ENCODE measurements at regions not wholly inside any gene's neighbourhood (a gene's known extent, or its start where the extent isn't known, plus 50 kb on each side); places are given as distances from the start of the nearest gene placed in this dataset.

DNA sequence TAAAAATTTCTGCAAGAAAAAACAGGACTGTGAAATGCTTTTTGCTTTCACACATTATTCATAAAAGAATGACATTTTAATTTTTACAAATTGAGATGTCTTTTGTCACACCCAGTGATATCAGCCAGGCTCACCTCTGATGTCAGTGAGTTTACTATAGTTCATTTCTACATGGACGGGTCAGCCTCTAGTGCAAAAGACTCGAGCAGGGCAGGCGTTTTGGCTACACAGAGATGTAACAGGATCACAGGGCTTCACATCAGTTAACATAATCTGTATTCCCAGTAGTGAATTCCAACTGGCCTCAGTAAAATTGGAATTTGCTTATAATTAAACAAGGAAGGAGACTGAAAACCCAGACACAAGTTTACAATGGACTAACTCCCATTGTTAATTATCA, 275.6 kb upstream of the ZSWIM2 start:
- no CpG with 5 or more reads among the region's 3 CpGs for WGBS (ENCODE audit: extremely low coverage, insufficient coverage, insufficient read length)
- Histone ChIP-seq H4K12ac (ENCODE audit: low read depth, low read length) (no peak overlapping the region), H3K36me3 (ENCODE audit: control insufficient read depth in 1 of 2, insufficient read depth in 2 of 2, low read length in 2 of 2) (no peaks in the 10 kb centered on the region), H3K18ac (ENCODE audit: low read length) (no peak overlapping the region), H2BK120ac (ENCODE audit: insufficient read depth, low read length, poor library complexity) (no peak overlapping the region), H3K27me3 (ENCODE audit: insufficient read depth, low read length) (no peaks in the 10 kb centered on the region), H3K79me2 (ENCODE audit: control insufficient read depth, insufficient read depth, low read length, poor library complexity) (no peaks in the 10 kb centered on the region), H2AFZ (ENCODE audit: insufficient read depth, low read length, poor library complexity) (no peak overlapping the region), H3K4ac (ENCODE audit: low read depth, low read length) (no peak overlapping the region), H2AK5ac (ENCODE audit: low read length) (no peak overlapping the region), H3K79me1 (ENCODE audit: low read length) (no peaks in the 10 kb centered on the region), H3K4me3 (ENCODE audit: low read depth, low read length) (no peak overlapping the region), H3K9ac (ENCODE audit: low read length) (no peak overlapping the region), H3K14ac (ENCODE audit: low read length) (no peak overlapping the region), H4K8ac (ENCODE audit: low read depth, low read length) (no peak overlapping the region), H2BK12ac (ENCODE audit: low read length) (no peak overlapping the region), H4K91ac (ENCODE audit: low read depth, low read length) (no peak overlapping the region), H3K23ac (ENCODE audit: low read length) (no peak overlapping the region), H3K27ac (ENCODE audit: low read depth, low read length) (no peak overlapping the region), H3K4me1 (ENCODE audit: control insufficient read depth in 1 of 2, insufficient read depth in 2 of 2, low read length in 2 of 2) (no peaks in the 10 kb centered on the region), H3K9me3 (ENCODE audit: insufficient read depth, low read depth, low read length) (no peaks in the 10 kb centered on the region), H3K4me2 (ENCODE audit: low read length) (no peak overlapping the region), H2BK5ac (ENCODE audit: low read depth, low read length, poor library complexity) (no peak overlapping the region)
- no peak for DNase-seq

DNA sequence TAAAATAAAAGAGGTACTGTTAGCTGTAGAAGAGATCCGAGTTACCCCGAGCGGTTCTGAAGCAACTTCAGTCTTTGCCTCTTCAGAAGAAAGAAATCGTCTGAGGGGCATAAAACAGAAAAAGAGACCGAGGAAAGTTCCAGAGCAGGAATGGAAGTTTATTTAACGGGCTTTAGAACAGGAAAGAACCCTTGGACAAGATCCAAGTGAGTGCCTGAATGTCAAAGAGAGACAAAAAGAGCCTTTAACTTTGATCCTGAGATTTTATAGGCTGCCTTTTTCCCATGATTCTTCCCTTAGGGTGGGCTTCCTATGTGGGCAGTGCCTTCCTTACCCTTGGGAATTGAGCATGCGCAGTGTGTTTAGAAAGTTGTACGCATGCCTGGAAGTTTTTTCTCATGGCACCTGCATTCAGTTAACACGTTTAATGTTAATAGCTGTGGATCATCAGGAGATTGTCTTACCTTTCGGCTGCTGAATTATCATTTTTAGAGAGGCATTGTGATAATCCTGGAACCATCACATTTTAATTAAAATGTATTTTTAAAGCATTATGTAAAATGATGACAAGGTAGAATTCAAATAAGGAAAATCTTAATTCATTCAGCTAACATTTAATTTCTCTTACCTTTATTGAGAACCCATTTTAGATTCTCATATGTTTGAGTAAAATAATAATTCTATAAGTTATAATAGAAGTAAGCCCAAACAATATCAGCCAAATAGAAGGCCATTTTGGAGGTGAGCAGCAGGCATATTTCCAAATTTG, 269.5 kb upstream of the ZSWIM2 start:
- Histone ChIP-seq H2BK120ac (ENCODE audit: insufficient read depth, low read length, poor library complexity) (no peak overlapping the region), H4K91ac (ENCODE audit: low read depth, low read length) (no peak overlapping the region), H3K79me2 (ENCODE audit: control insufficient read depth, insufficient read depth, low read length, poor library complexity) (no peaks in the 10 kb centered on the region), H4K8ac (ENCODE audit: low read depth, low read length) (no peak overlapping the region), H3K23ac (ENCODE audit: low read length) (no peak overlapping the region), H3K36me3 (ENCODE audit: control insufficient read depth in 1 of 2, insufficient read depth in 2 of 2, low read length in 2 of 2) (no peaks in the 10 kb centered on the region), H3K14ac (ENCODE audit: low read length) (no peak overlapping the region), H4K12ac (ENCODE audit: low read depth, low read length) (no peak overlapping the region), H2AFZ (ENCODE audit: insufficient read depth, low read length, poor library complexity) (no peak overlapping the region), H2BK12ac (ENCODE audit: low read length) (no peak overlapping the region), H3K27ac (ENCODE audit: low read depth, low read length) (no peak overlapping the region), H3K18ac (ENCODE audit: low read length) (no peak overlapping the region), H3K79me1 (ENCODE audit: low read length) (no peaks in the 10 kb centered on the region), H3K9ac (ENCODE audit: low read length) (no peak overlapping the region), H3K4me2 (ENCODE audit: low read length) (no peak overlapping the region), H3K4me1 (ENCODE audit: control insufficient read depth in 1 of 2, insufficient read depth in 2 of 2, low read length in 2 of 2) (no peaks in the 10 kb centered on the region), H3K9me3 (ENCODE audit: insufficient read depth, low read depth, low read length) (no peaks in the 10 kb centered on the region), H2BK5ac (ENCODE audit: low read depth, low read length, poor library complexity) (no peak overlapping the region), H3K4me3 (ENCODE audit: low read depth, low read length) (no peak overlapping the region), H3K4ac (ENCODE audit: low read depth, low read length) (no peak overlapping the region), H2AK5ac (ENCODE audit: low read length) (no peak overlapping the region), H3K27me3 (ENCODE audit: insufficient read depth, low read length) (no peaks in the 10 kb centered on the region)
- WGBS (ENCODE audit: extremely low coverage, insufficient coverage, insufficient read length) = no CpG with 5 or more reads among the region's 10 CpGs
- DNase-seq = no peak

DNA sequence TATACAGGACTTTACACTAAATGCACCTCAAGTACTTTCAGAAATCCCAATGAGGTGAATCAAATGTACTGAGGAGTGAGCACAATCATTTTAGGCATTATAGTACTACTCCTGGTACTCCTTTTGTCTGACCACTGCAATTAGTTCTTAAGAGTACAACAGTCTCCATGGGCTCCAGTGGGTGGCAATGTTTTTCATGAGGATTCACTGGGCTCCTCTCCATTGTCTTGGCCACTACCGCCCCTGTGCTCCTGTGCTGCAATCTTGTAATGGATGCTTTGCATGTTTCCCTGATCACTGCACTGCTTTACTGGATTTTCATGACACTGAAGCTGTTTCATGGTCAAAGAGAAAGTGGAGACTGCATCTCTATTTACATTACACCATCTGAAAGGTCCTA, 268.5 kb upstream of the ZSWIM2 start:
- H3K27me3 ChIP-seq (ENCODE audit: insufficient read depth, low read length) = no peaks in the 10 kb centered on the region
- no peak overlapping the region for H2AK5ac ChIP-seq (ENCODE audit: low read length)
- no peak overlapping the region for H3K4ac ChIP-seq (ENCODE audit: low read depth, low read length)
- H3K9me3 ChIP-seq (ENCODE audit: insufficient read depth, low read depth, low read length) = no peaks in the 10 kb centered on the region
- H3K4me1 ChIP-seq (ENCODE audit: control insufficient read depth in 1 of 2, insufficient read depth in 2 of 2, low read length in 2 of 2) = no peaks in the 10 kb centered on the region
- H3K36me3 ChIP-seq (ENCODE audit: control insufficient read depth in 1 of 2, insufficient read depth in 2 of 2, low read length in 2 of 2) = no peaks in the 10 kb centered on the region
- H3K4me3 ChIP-seq (ENCODE audit: low read depth, low read length) = no peak overlapping the region
- H3K79me2 ChIP-seq (ENCODE audit: control insufficient read depth, insufficient read depth, low read length, poor library complexity) = no peaks in the 10 kb centered on the region
- no peak overlapping the region for H2BK5ac ChIP-seq (ENCODE audit: low read depth, low read length, poor library complexity)
- no peak overlapping the region for H4K91ac ChIP-seq (ENCODE audit: low read depth, low read length)
- H3K23ac ChIP-seq (ENCODE audit: low read length) = no peak overlapping the region
- no peak overlapping the region for H3K9ac ChIP-seq (ENCODE audit: low read length)
- no peak overlapping the region for H2BK120ac ChIP-seq (ENCODE audit: insufficient read depth, low read length, poor library complexity)
- DNase-seq = peak; percentile 26 to 46
- no peak overlapping the region for H3K27ac ChIP-seq (ENCODE audit: low read depth, low read length)
- no peak overlapping the region for H4K12ac ChIP-seq (ENCODE audit: low read depth, low read length)
- H3K79me1 ChIP-seq (ENCODE audit: low read length) = no peaks in the 10 kb centered on the region
- H4K8ac ChIP-seq (ENCODE audit: low read depth, low read length) = no peak overlapping the region
- no peak overlapping the region for H2BK12ac ChIP-seq (ENCODE audit: low read length)
- H3K14ac ChIP-seq (ENCODE audit: low read length) = no peak overlapping the region
- no CpG with 5 or more reads among the region's 1 CpG for WGBS (ENCODE audit: extremely low coverage, insufficient coverage, insufficient read length)
- H3K18ac ChIP-seq (ENCODE audit: low read length) = no peak overlapping the region
- H3K4me2 ChIP-seq (ENCODE audit: low read length) = no peak overlapping the region
- no peak overlapping the region for H2AFZ ChIP-seq (ENCODE audit: insufficient read depth, low read length, poor library complexity)

DNA sequence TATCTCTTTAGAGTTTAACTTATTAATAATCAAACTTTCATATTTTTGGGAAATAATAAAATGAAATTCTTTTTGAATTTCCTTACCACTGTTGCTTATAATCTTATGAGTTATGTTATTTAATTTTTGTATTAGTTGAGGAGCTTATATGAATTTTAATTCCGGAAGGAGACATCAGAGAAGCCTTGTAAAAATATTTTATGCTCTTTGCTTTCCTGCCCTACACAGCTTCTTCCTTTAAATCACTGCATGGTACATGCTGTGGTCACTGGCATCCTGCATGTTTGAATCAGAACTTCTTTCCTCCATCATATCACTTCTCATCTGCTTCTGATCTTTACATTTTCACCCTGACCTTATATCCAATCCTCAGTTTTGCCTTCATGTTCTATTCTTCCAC, 266.7 kb upstream of the ZSWIM2 start:
- Histone ChIP-seq H4K91ac (ENCODE audit: low read depth, low read length) (no peak overlapping the region), H4K12ac (ENCODE audit: low read depth, low read length) (no peak overlapping the region), H3K4ac (ENCODE audit: low read depth, low read length) (no peak overlapping the region), H3K9ac (ENCODE audit: low read length) (no peak overlapping the region), H3K27me3 (ENCODE audit: insufficient read depth, low read length) (no peaks in the 10 kb centered on the region), H2BK5ac (ENCODE audit: low read depth, low read length, poor library complexity) (no peak overlapping the region), H2BK120ac (ENCODE audit: insufficient read depth, low read length, poor library complexity) (no peak overlapping the region), H3K79me2 (ENCODE audit: control insufficient read depth, insufficient read depth, low read length, poor library complexity) (no peaks in the 10 kb centered on the region), H3K9me3 (ENCODE audit: insufficient read depth, low read depth, low read length) (no peaks in the 10 kb centered on the region), H3K14ac (ENCODE audit: low read length) (no peak overlapping the region), H3K27ac (ENCODE audit: low read depth, low read length) (no peak overlapping the region), H2BK12ac (ENCODE audit: low read length) (no peak overlapping the region), H3K18ac (ENCODE audit: low read length) (no peak overlapping the region), H3K4me1 (ENCODE audit: control insufficient read depth in 1 of 2, insufficient read depth in 2 of 2, low read length in 2 of 2) (no peaks in the 10 kb centered on the region), H3K4me3 (ENCODE audit: low read depth, low read length) (no peak overlapping the region), H2AFZ (ENCODE audit: insufficient read depth, low read length, poor library complexity) (no peak overlapping the region), H3K23ac (ENCODE audit: low read length) (no peak overlapping the region), H3K79me1 (ENCODE audit: low read length) (no peaks in the 10 kb centered on the region), H3K4me2 (ENCODE audit: low read length) (no peak overlapping the region), H2AK5ac (ENCODE audit: low read length) (no peak overlapping the region), H3K36me3 (ENCODE audit: control insufficient read depth in 1 of 2, insufficient read depth in 2 of 2, low read length in 2 of 2) (no peaks in the 10 kb centered on the region), H4K8ac (ENCODE audit: low read depth, low read length) (no peak overlapping the region)
- no CpG with 5 or more reads among the region's 1 CpG for WGBS (ENCODE audit: extremely low coverage, insufficient coverage, insufficient read length)
- DNase-seq = no peak
